Choroid plexus epithelial cell (primary cell): ENCODE measurements at regions not wholly inside any gene's neighbourhood (a gene's known extent, or its start where the extent isn't known, plus 50 kb on each side); places are given as distances from the start of the nearest gene placed in this dataset.
"Not testable (repeated sequence)": the region's sequence is repeated elsewhere in the genome, so short reads cannot be mapped to it uniquely, and the experiment has no call there.

Source experiments
- DNase-seq: peaks from one replicate; pipeline ENCODE4 v3.0.0-alpha.2; 2010; ENCODE audit warnings: low read depth
- H3K4me3 ChIP-seq: 2 replicates; pipeline ENCODE4 v1.5.1; 2011; ENCODE audit warnings: low read depth, mild to moderate bottlenecking, control low read depth, low read length, moderate library complexity
- CTCF ChIP-seq: conservative IDR thresholded peaks from 2 replicates; pipeline ENCODE4 v1.5.1; 2011; ENCODE audit warnings: low read depth, mild to moderate bottlenecking, control low read depth, inconsistent platforms, low read length, moderate library complexity

GRCh38 chr2:126106006-126106405 is 550.0 kb upstream of the GYPC start:
- no peak for DNase-seq
- TF ChIP-seq CTCF: no peak
- no peak overlapping the region for H3K4me3 ChIP-seq

DNA sequence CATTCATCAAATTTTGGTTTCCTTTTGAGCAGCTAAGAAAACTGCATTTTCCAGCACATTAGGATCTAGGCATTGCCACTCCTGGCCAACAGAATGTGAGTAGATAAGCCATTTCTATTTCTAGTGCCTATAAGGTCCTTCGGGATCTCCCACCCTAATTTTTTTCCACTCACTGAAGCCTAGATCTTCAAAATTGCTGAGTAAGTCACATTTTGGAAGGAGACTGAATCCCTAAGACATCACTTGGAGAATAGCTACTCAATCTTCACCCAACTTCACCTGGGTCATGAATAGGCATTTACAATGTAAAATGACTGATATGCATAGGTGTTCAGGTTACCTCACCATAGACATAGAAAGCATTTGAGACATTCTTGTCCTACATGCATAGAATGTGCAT is 548.1 kb upstream of the GYPC start:
- TF ChIP-seq CTCF: no peak
- no peak for DNase-seq
- H3K4me3 ChIP-seq: no peak overlapping the region

- no peak for DNase-seq
- no peak overlapping the region for H3K4me3 ChIP-seq
- no peak for TF ChIP-seq CTCF
Measured at GRCh38 chr2:126115975-126116374, 540.0 kb upstream of the GYPC start.

DNA sequence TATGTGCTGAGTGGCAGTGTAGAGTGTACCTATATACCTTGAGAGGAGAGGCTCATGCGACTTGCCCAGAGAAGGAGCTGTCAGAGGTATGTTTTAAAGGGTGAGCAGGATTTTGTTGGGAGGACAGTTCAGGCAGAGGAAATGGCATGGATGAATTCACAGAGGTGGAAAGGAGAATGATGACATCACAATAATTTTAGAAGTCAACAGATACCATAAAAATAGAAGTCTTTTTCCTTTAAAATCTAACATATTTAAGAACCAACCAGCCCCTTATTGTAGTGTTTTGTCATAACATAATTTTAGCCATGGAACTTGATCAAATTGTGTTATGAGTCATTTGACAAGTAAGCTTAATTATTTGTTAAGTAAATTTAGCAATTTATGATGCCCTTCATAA is 538.1 kb upstream of the GYPC start:
- H3K4me3 ChIP-seq: no peak overlapping the region
- no peak for TF ChIP-seq CTCF
- DNase-seq: no peak

DNA sequence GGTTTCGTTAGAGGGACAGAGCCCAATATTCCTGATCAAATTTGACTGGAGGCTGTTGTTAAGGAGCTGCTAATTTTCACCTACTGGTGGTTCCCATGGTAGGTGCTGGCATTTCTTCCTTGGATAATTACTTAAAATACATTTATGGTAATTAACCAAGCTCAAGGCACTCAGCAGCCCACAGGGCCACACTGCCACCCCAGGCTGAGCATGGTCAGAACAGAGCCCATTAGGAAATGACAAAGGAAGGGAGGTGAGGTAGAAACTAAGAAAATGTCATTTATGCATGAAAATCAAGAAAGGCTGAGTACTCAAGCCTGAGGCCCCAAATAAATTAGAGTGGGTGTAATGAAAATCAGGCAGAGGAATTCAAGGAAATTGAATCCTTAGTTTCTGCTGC is 510.2 kb upstream of the GYPC start:
- no peak for DNase-seq
- TF ChIP-seq CTCF: no peak
- H3K4me3 ChIP-seq: no peak overlapping the region

DNA sequence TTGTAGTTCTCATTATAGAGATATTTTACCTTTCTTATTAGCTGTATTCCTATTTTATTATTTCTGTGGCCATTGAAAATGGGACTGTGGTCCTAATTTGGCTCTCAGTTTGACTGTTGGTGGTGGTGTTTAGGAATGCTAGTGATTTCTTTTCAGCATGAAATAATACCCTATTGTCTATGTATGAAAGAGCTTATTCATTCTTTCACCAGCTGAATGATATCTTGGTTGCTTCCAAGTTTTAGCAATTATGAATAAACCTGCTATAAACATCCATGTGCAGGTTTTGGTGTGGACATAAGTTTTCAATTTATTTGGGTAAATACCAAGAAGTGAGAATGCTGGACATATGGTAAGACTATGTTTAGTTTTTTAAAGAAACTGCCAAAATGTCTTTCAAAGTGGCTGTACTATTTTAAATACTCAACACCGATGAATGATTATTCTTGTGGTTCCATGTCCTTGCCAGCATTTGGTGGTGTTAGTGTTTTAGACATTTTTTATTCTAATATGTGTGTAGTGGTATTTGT is 501.6 kb upstream of the GYPC start:
- H3K4me3 ChIP-seq: no peak overlapping the region
- no peak for TF ChIP-seq CTCF
- DNase-seq: no peak

- DNase-seq, H3K4me3 ChIP-seq: not testable (repeated sequence)
Measured at GRCh38 chr2:126160950-126161349, 495.0 kb upstream of the GYPC start.
